ENCODE measurements at regions not wholly inside any gene's neighbourhood (a gene's known extent, or its start where the extent isn't known, plus 50 kb on each side); places are given as distances from the start of the nearest gene placed in this dataset.

- no peaks in the 10 kb centered on the region for H3K4me1 ChIP-seq (ENCODE audit: insufficient read depth, insufficient read length)
- H3K36me3 ChIP-seq (ENCODE audit: insufficient read depth, insufficient read length, low read length), result no peaks in the 10 kb centered on the region
- H3K9ac ChIP-seq (ENCODE audit: insufficient read length, low read depth), result no peak overlapping the region
- no peaks in the 10 kb centered on the region for H3K27me3 ChIP-seq (ENCODE audit: insufficient read depth, insufficient read length)
- H3K4me3 ChIP-seq (ENCODE audit: insufficient read length, low read depth), result no peak overlapping the region
- no peaks in the 10 kb centered on the region for H3K9me3 ChIP-seq (ENCODE audit: insufficient read depth, low read length)
- DNase-seq (ENCODE audit: low read depth, low spot score), result no peak
- TF ChIP-seq ZNF274 (IDR thresholded peaks at IDR 0.05; ENCODE audit: low read depth, low read length) (no peak), YY1 (IDR thresholded peaks at IDR 0.05; ENCODE audit: insufficient read depth, insufficient read length) (no peak), SUZ12 (IDR thresholded peaks at IDR 0.05; ENCODE audit: extremely low read depth, insufficient read depth, insufficient read length) (no peak)
These were observed 336.0 kb upstream of the NFIA start for GRCh38 chr1:60746278-60746791.

- Histone ChIP-seq H3K4me3 (ENCODE audit: insufficient read length, low read depth) (no peak overlapping the region), H3K4me1 (ENCODE audit: insufficient read depth, insufficient read length) (no peaks in the 10 kb centered on the region), H3K27me3 (ENCODE audit: insufficient read depth, insufficient read length) (no peaks in the 10 kb centered on the region), H3K9me3 (ENCODE audit: insufficient read depth, low read length) (no peaks in the 10 kb centered on the region), H3K36me3 (ENCODE audit: insufficient read depth, insufficient read length, low read length) (no peaks in the 10 kb centered on the region), H3K9ac (ENCODE audit: insufficient read length, low read depth) (no peak overlapping the region)
- DNase-seq (ENCODE audit: low read depth, low spot score), result no peak
- TF ChIP-seq SUZ12 (IDR thresholded peaks at IDR 0.05; ENCODE audit: extremely low read depth, insufficient read depth, insufficient read length) (no peak), YY1 (IDR thresholded peaks at IDR 0.05; ENCODE audit: insufficient read depth, insufficient read length) (no peak), ZNF274 (IDR thresholded peaks at IDR 0.05; ENCODE audit: low read depth, low read length) (no peak)
These were observed 336.9 kb upstream of the NFIA start for GRCh38 chr1:60745484-60745883.

- Histone ChIP-seq H3K9me3 (ENCODE audit: insufficient read depth, low read length) (no peaks in the 10 kb centered on the region), H3K36me3 (ENCODE audit: insufficient read depth, insufficient read length, low read length) (no peaks in the 10 kb centered on the region), H3K4me3 (ENCODE audit: insufficient read length, low read depth) (no peak overlapping the region), H3K9ac (ENCODE audit: insufficient read length, low read depth) (no peak overlapping the region), H3K27me3 (ENCODE audit: insufficient read depth, insufficient read length) (no peaks in the 10 kb centered on the region), H3K4me1 (ENCODE audit: insufficient read depth, insufficient read length) (no peaks in the 10 kb centered on the region)
- TF ChIP-seq ZNF274 (IDR thresholded peaks at IDR 0.05; ENCODE audit: low read depth, low read length) (no peak), YY1 (IDR thresholded peaks at IDR 0.05; ENCODE audit: insufficient read depth, insufficient read length) (no peak), SUZ12 (IDR thresholded peaks at IDR 0.05; ENCODE audit: extremely low read depth, insufficient read depth, insufficient read length) (no peak)
- DNase-seq (ENCODE audit: low read depth, low spot score), result no peak
These were observed 340.0 kb upstream of the NFIA start for GRCh38 chr1:60742339-60742738.

GRCh38 chr1:60740154-60740553 lies 342.2 kb upstream of the NFIA start:
- Histone ChIP-seq H3K9me3 (ENCODE audit: insufficient read depth, low read length) (no peaks in the 10 kb centered on the region), H3K4me3 (ENCODE audit: insufficient read length, low read depth) (no peak overlapping the region), H3K27me3 (ENCODE audit: insufficient read depth, insufficient read length) (no peaks in the 10 kb centered on the region), H3K9ac (ENCODE audit: insufficient read length, low read depth) (no peak overlapping the region), H3K36me3 (ENCODE audit: insufficient read depth, insufficient read length, low read length) (no peaks in the 10 kb centered on the region), H3K4me1 (ENCODE audit: insufficient read depth, insufficient read length) (no peaks in the 10 kb centered on the region)
- no peak for TF ChIP-seq SUZ12 (IDR thresholded peaks at IDR 0.05; ENCODE audit: extremely low read depth, insufficient read depth, insufficient read length)
- no peak for TF ChIP-seq ZNF274 (IDR thresholded peaks at IDR 0.05; ENCODE audit: low read depth, low read length)
- TF ChIP-seq YY1 (IDR thresholded peaks at IDR 0.05; ENCODE audit: insufficient read depth, insufficient read length), result no peak
- no peak for DNase-seq (ENCODE audit: low read depth, low spot score)

- TF ChIP-seq SUZ12 (IDR thresholded peaks at IDR 0.05; ENCODE audit: extremely low read depth, insufficient read depth, insufficient read length) (no peak), YY1 (IDR thresholded peaks at IDR 0.05; ENCODE audit: insufficient read depth, insufficient read length) (no peak), ZNF274 (IDR thresholded peaks at IDR 0.05; ENCODE audit: low read depth, low read length) (no peak)
- Histone ChIP-seq H3K4me1 (ENCODE audit: insufficient read depth, insufficient read length) (no peaks in the 10 kb centered on the region), H3K9me3 (ENCODE audit: insufficient read depth, low read length) (no peaks in the 10 kb centered on the region), H3K9ac (ENCODE audit: insufficient read length, low read depth) (no peak overlapping the region), H3K36me3 (ENCODE audit: insufficient read depth, insufficient read length, low read length) (no peaks in the 10 kb centered on the region), H3K27me3 (ENCODE audit: insufficient read depth, insufficient read length) (no peaks in the 10 kb centered on the region), H3K4me3 (ENCODE audit: insufficient read length, low read depth) (no peak overlapping the region)
- no peak for DNase-seq (ENCODE audit: low read depth, low spot score)
These were observed 342.6 kb upstream of the NFIA start for GRCh38 chr1:60739729-60740128.

GRCh38 chr1:60732977-60733401 lies 349.4 kb upstream of the NFIA start:
- Histone ChIP-seq H3K4me1 (ENCODE audit: insufficient read depth, insufficient read length) (no peaks in the 10 kb centered on the region), H3K4me3 (ENCODE audit: insufficient read length, low read depth) (no peak overlapping the region), H3K9ac (ENCODE audit: insufficient read length, low read depth) (no peak overlapping the region), H3K27me3 (ENCODE audit: insufficient read depth, insufficient read length) (no peaks in the 10 kb centered on the region), H3K9me3 (ENCODE audit: insufficient read depth, low read length) (peaks cover 10% of the 10 kb centered on the region; the same call in 1 of the 2 replicates), H3K36me3 (ENCODE audit: insufficient read depth, insufficient read length, low read length) (no peaks in the 10 kb centered on the region)
- no peak for DNase-seq (ENCODE audit: low read depth, low spot score)
- TF ChIP-seq SUZ12 (IDR thresholded peaks at IDR 0.05; ENCODE audit: extremely low read depth, insufficient read depth, insufficient read length) (no peak), YY1 (IDR thresholded peaks at IDR 0.05; ENCODE audit: insufficient read depth, insufficient read length) (no peak), ZNF274 (IDR thresholded peaks at IDR 0.05; ENCODE audit: low read depth, low read length) (no peak)

GRCh38 chr1:60731321-60731720 lies 351.0 kb upstream of the NFIA start:
- H3K27me3 ChIP-seq (ENCODE audit: insufficient read depth, insufficient read length), result no peaks in the 10 kb centered on the region
- H3K4me1 ChIP-seq (ENCODE audit: insufficient read depth, insufficient read length), result no peaks in the 10 kb centered on the region
- H3K9ac ChIP-seq (ENCODE audit: insufficient read length, low read depth), result no peak overlapping the region
- DNase-seq (ENCODE audit: low read depth, low spot score), result no peak
- TF ChIP-seq ZNF274 (IDR thresholded peaks at IDR 0.05; ENCODE audit: low read depth, low read length) (no peak), SUZ12 (IDR thresholded peaks at IDR 0.05; ENCODE audit: extremely low read depth, insufficient read depth, insufficient read length) (no peak), YY1 (IDR thresholded peaks at IDR 0.05; ENCODE audit: insufficient read depth, insufficient read length) (no peak)
- H3K4me3 ChIP-seq (ENCODE audit: insufficient read length, low read depth), result no peak overlapping the region
- H3K9me3 ChIP-seq (ENCODE audit: insufficient read depth, low read length), result peaks cover 10% of the 10 kb centered on the region; the same call in 1 of the 2 replicates
- H3K36me3 ChIP-seq (ENCODE audit: insufficient read depth, insufficient read length, low read length), result no peaks in the 10 kb centered on the region
